ENCODE measurements at regions not wholly inside any gene's neighbourhood (a gene's known extent, or its start where the extent isn't known, plus 50 kb on each side); places are given as distances from the start of the nearest gene placed in this dataset.

DNA sequence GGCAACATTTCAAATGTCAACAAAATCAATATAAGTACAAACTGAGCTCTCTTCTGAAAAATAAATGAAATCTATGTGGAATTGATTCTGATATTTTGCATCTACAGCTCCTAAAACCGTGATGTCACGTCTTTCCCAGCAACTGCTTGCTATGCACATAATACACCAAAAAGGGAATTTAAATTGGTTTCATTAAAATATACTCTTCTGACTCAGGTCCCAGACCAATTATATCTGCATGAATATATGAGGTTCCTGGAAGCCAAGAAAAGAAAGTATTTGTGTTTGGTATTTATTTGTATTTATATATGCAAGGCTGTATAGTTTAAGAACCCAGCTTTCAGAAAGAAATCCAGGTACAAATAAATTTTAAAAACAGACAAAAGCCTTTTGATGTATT, 1282.5 kb downstream of the SUCLG1 start:
- H3K36me3 ChIP-seq (replicated peaks in 1 of 2; ENCODE audit: insufficient read depth in 1 of 2, low read depth in 2 of 2), result no peaks in the 10 kb centered on the region
- no peak for TF ChIP-seq POLR2A (IDR thresholded peaks at IDR 0.05)
- TF ChIP-seq, protein P1, sequence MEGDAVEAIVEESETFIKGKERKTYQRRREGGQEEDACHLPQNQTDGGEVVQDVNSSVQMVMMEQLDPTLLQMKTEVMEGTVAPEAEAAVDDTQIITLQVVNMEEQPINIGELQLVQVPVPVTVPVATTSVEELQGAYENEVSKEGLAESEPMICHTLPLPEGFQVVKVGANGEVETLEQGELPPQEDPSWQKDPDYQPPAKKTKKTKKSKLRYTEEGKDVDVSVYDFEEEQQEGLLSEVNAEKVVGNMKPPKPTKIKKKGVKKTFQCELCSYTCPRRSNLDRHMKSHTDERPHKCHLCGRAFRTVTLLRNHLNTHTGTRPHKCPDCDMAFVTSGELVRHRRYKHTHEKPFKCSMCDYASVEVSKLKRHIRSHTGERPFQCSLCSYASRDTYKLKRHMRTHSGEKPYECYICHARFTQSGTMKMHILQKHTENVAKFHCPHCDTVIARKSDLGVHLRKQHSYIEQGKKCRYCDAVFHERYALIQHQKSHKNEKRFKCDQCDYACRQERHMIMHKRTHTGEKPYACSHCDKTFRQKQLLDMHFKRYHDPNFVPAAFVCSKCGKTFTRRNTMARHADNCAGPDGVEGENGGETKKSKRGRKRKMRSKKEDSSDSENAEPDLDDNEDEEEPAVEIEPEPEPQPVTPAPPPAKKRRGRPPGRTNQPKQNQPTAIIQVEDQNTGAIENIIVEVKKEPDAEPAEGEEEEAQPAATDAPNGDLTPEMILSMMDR (IDR thresholded peaks at IDR 0.05), result no peak
- no peaks in the 10 kb centered on the region for H3K9me3 ChIP-seq
- no peak for ATAC-seq
- 55 to 72% methylated on average over 2 of the region's 2 CpGs for WGBS, 2 donors
- H3K27me3 ChIP-seq, result no peaks in the 10 kb centered on the region
- H3K4me1 ChIP-seq, result no peaks in the 10 kb centered on the region
- no peak overlapping the region for H3K27ac ChIP-seq
- no peak for DNase-seq
- intact Hi-C loops (cut with DNase I), result no loop called here
- no peak overlapping the region for H3K4me3 ChIP-seq

DNA sequence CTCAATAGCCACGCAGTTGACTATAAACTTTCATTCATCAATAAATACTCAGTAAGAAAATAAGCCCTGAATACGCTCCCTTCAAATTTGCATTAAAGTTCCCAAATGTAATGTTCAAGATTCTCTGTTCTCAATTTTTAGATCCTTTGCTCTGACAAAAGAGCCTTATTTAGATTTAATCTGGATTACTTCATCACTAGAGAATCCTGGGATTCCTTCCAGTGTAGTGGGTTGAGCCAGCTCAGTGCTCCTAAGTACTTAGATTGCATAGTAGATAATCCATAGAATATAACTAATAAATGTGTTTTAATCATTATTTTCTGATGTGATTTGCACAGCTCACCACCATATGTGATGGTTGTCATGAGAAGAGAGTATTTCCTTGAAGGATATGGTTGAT, 1286.2 kb downstream of the SUCLG1 start:
- WGBS, 2 donors, result 86% methylated on average over 2 of the region's 2 CpGs
- Histone ChIP-seq H3K36me3 (replicated peaks in 1 of 2; ENCODE audit: insufficient read depth in 1 of 2, low read depth in 2 of 2) (no peaks in the 10 kb centered on the region), H3K4me3 (no peak overlapping the region), H3K4me1 (no peaks in the 10 kb centered on the region), H3K27ac (no peak overlapping the region), H3K27me3 (no peaks in the 10 kb centered on the region), H3K9me3 (no peaks in the 10 kb centered on the region)
- TF ChIP-seq, protein P1 (IDR thresholded peaks at IDR 0.05), result no peak
- DNase-seq (no peak), ATAC-seq (no peak)
- intact Hi-C loops (cut with DNase I), result no loop called here

DNA sequence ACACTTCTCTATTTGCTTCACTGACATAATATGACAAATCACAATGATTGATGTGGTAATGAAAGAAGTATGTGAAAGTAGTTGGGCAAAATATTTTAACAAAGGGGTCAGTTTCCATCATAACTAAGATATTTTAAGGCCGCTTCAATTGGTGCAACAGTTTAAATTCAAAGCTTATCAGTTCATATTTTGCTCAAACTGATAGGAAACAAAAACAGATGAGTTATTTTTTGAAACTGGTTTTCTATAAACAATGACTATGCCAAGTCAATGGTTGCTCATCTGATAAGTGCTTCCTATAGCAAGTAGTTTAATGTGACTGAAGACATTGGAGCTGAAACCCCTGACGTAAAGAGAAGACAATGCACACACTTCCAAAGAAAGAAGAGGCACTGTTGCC, 1290.7 kb downstream of the SUCLG1 start:
- no peaks in the 10 kb centered on the region for H3K36me3 ChIP-seq (replicated peaks in 1 of 2; ENCODE audit: insufficient read depth in 1 of 2, low read depth in 2 of 2)
- ATAC-seq, result no peak
- no peak overlapping the region for H3K4me3 ChIP-seq
- TF ChIP-seq POLR2A (IDR thresholded peaks at IDR 0.05), result no peak
- TF ChIP-seq, protein P1 (IDR thresholded peaks at IDR 0.05), result no peak
- no peaks in the 10 kb centered on the region for H3K4me1 ChIP-seq
- intact Hi-C loops (cut with DNase I), result no loop called here
- 79 to 88% methylated on average over 2 of the region's 2 CpGs for WGBS, 2 donors
- H3K27me3 ChIP-seq, result no peaks in the 10 kb centered on the region
- no peak overlapping the region for H3K27ac ChIP-seq
- DNase-seq, result no peak
- no peaks in the 10 kb centered on the region for H3K9me3 ChIP-seq

DNA sequence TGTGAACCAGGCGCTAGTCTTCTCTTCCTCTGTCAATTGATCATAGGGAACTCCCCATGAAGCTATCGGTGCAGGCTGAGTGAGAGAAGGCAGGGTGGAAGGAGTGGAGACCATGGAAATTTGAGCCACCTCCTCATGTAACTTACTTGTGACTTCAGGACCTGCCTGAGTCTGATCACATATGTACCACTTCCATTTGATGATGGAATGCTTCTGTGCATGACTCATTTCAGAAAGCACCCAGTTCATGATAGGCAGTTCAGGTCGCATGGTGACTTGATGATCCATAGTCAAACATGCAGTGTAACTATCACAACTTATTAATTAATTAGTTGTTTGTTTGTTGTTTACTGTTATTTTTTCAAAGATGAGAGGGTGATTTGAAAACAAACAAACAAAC, 1296.7 kb downstream of the SUCLG1 start:
- Histone ChIP-seq H3K27ac (no peak overlapping the region), H3K36me3 (replicated peaks in 1 of 2; ENCODE audit: insufficient read depth in 1 of 2, low read depth in 2 of 2) (no peaks in the 10 kb centered on the region), H3K4me3 (no peak overlapping the region), H3K4me1 (no peaks in the 10 kb centered on the region), H3K27me3 (no peaks in the 10 kb centered on the region), H3K9me3 (no peaks in the 10 kb centered on the region)
- ATAC-seq (no peak), DNase-seq (no peak)
- intact Hi-C loops (cut with DNase I), result no loop called here
- 72 to 74% methylated on average over 3 of the region's 3 CpGs for WGBS, 2 donors
- TF ChIP-seq, protein P1 (IDR thresholded peaks at IDR 0.05), result no peak
- TF ChIP-seq POLR2A (IDR thresholded peaks at IDR 0.05), result no peak

DNA sequence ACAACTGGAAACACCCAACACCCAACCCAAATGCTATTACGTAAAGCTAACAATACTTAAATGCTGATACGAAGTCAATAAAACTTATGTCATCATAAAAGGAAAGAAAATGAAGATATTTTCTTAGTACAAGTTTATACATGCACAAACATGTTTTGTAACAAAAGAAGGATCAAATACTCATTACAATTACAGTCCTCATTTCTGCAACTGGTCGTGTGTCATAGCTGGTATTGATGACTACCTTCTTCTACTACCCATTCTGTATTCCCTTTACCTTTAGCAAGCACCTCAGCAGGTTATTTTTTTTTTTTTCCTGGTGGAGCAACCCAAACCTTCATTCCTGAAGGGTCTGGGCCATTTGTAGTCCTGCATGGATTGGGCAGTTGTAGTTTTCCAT, 1298.5 kb downstream of the SUCLG1 start:
- no peak for DNase-seq
- Histone ChIP-seq H3K4me3 (no peak overlapping the region), H3K27me3 (no peaks in the 10 kb centered on the region), H3K9me3 (no peaks in the 10 kb centered on the region), H3K36me3 (replicated peaks in 1 of 2; ENCODE audit: insufficient read depth in 1 of 2, low read depth in 2 of 2) (no peaks in the 10 kb centered on the region), H3K4me1 (no peaks in the 10 kb centered on the region), H3K27ac (no peak overlapping the region)
- TF ChIP-seq, protein P1 (IDR thresholded peaks at IDR 0.05), result no peak
- ATAC-seq, result no peak
- intact Hi-C loops (cut with DNase I), result no loop called here
- 79 to 83% methylated on average over 3 of the region's 3 CpGs for WGBS, 2 donors

Data from body of pancreas (tissue), 4 donors.